ENCODE measurements at regions not wholly inside any gene's neighbourhood (a gene's known extent, or its start where the extent isn't known, plus 50 kb on each side); places are given as distances from the start of the nearest gene placed in this dataset.

DNA sequence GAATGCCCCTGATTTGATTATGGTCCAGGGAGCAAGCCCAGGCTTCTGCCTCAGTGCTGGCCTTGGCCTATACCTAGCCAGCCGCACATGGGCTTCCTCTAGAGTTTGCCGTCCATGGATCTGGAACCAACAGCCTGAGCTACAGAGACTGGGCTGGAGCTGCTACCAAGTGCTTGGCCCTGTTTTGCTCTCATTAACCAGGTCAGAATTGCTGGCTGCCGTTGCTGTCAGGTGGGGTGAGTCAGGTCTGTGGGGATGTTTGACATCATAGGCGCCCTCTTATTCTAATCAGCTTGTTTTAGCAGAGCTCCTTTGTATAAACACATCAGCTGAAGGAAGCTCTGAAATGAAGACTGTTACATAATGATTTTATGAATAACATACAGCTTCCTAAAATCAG lies 83.1 kb upstream of the PHACTR2 start:
- no peak for DNase-seq

DNA sequence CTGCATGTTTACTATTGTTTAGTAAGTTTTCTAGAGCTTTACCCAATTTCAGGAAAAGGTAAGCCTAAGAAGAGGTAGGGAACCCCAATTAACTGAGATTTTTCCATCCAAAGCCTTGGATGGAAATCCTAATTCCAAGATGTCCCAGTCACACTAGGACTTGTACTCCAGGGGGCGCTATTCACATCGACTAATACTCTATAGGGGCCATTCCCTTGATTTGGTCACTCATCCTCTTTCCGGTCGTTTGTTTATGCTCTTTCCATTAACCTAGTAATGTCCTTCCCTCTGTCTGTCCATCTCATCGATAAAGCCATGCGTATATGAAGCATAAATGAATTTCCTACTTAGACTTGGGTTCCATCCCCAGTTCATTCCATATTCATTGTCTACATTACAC lies 80.8 kb upstream of the FUCA2 start:
- DNase-seq: no peak

DNA sequence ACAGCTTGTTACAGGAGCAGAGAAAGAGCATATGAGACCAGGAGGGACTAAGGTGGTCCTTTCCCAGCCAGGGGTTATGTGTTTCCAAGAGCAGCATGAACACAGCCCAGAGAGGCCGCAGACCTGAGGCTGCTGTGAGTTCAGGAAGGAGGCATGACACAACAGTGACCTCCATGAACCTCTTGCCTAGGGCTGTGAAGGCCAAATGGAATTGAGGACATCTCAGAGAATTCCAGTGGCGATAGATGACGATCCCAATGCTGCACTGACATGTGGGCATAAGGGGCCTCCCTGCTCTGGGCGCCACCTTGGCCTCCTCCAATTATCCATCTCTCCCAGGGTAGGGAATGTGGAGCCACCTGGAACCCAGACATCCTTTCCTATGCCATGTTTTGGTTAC lies 79.9 kb upstream of the FUCA2 start:
- DNase-seq: no peak

DNA sequence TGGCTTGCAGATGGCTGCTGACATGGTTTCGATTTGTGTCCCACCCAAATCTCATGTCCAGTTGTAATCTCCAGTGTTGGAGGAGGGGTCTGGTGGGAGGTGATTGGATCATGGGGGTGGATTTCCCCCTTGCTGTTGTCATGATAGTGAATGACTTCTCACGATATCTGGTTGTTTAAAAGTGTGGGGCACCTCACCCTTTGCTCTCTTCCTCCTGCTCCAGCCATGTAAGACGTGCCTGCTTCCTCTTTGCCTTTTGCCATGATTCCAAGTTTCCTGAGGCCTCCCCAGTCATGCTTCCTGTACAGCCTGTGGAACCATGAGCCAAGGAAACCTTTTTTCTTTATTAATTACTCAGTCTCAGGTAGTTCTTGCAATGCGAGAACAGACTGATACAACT lies 77.6 kb upstream of the FUCA2 start:
- DNase-seq: no peak

DNA sequence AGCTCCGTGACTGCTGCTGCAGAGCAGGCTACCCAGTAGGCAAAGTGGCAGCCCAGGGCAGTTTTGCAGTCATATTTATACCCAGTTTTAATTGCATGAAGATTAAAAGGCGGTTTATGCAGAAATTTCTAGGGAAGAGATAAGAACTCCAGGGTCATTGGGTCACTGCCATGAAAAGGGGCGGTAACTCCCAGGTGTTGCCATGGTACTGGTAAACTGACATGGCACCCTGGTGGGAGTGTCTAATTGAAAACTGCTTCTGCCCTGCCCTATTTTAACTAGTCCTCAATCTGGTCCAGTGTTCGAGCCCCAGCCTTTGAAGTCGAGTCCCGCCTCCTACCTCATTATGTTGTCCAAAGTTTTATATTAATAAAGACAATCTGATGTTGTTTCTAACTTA lies 75.0 kb upstream of the FUCA2 start:
- no peak for DNase-seq

DNA sequence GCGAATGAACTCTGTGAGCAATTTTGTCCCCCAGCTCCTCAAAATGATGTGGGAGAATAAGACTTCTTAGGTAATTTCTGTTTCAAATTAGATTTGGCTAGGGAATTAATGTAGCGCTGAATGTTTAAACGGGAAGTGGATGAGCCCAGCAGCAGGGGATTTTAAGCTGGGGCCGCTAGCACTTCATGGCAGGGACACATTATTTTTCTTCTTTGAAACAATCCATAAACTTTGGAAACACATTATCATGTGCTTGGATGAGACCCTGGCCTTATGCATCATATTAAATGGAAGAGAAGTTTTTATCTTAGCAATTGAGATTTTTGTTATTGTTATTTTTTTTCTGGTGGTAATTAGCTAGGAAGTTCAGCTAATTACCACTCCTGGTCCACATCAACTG lies 74.2 kb upstream of the FUCA2 start:
- DNase-seq: no peak

DNA sequence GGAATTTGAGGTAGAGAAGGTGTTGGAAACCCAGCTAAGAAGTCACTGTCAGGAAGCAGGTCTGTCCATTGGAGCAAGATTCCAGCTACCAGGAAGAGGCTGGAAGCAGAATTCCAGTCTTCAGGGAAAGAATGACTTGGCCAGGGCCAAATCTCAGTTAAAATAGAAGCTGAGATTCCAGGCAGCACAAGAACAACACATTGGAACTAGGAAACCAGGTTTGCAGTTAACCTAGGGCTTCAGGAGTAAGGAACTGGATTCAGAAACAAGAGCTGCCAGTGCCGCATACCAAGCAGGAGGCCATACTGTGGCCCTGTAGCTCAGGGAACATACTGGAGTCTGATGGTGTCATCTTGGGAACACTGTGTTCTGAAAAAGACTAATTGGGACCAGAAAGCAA lies 73.7 kb upstream of the FUCA2 start:
- no peak for DNase-seq

DNA sequence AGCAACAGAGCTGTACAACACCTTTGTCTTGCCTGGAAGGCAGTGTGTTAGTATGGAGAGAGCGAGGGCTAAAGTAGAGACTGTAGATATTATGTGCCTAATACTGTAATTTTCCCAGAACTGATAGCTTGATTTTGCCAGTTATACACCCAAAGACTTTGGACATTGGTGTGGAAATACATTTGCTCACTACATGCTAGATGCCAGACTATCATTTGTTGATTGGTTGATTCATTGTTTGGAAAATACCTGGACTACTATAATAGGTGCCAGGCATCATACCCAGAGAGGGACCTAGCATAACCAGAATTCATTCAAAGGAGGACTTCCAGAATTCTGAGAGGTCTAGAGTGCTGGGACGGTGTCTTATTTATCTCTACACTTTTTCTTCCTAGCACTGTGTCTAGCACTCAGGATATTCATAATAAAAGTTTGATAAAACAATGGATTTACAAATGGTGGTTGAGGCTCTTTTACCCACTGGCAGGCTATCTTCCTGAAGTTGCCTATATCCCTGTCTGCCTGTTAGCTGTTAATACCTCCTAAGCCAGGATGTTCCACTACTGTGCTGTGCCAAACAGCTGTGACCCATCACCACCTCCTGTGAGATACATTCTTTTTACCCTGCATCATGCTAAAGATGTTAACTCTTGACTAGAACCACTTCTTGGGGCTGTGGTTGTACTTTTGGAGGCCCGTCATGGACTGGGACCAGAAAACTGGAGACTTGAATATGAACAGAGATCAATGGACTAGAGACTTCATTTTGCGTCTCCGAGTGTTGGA lies 72.2 kb upstream of the FUCA2 start:
- DNase-seq: no peak

DNA sequence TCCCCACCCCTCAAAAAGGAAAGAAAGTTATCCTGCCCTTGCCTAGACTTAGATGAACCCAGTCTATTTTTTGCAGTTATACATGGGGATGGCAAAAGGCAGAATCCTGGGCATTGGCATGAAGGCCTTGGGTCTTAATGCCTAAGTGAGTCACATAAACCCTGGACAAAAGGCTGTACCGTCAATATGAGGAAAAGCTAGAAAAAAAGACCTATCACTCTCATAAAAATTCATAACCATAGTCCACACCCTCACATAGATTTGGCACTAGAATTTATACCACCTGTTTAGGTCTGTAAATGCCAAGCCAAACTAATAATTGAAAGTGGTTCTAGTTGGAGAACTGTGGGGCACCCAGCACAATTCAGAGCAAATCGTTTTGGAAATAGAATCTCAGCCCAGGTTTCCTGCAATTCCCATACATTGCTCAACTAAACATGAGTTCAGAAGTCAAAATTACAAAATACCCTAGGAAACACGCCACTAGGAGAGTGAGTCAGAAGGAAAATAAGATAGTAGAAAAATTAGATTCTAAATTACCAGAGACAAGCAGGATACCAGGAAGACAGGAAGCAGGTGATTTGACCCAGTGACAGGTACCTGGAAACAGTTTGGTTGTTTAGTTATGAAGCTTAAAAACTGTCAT lies 70.4 kb upstream of the FUCA2 start:
- no peak for DNase-seq

DNA sequence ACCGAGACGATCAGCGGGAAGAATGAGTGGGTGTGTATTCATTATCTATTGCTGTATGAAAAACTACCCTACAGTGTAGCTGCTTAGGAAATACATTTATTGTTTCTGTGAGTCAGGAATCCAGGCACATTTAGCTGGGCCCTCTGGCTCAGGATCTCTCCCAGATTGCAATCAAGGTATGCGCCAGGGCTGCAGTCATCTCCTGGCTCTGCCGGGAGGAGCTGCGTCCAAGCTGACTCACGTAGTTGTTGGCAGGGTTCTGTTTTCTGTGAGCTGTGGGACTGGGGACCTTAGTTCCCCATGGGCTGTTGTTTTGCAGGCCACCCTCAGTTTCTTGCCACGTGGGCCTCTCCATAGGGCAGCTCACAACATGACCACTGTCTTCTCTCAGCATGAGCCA lies 68.2 kb upstream of the FUCA2 start:
- no peak for DNase-seq

DNA sequence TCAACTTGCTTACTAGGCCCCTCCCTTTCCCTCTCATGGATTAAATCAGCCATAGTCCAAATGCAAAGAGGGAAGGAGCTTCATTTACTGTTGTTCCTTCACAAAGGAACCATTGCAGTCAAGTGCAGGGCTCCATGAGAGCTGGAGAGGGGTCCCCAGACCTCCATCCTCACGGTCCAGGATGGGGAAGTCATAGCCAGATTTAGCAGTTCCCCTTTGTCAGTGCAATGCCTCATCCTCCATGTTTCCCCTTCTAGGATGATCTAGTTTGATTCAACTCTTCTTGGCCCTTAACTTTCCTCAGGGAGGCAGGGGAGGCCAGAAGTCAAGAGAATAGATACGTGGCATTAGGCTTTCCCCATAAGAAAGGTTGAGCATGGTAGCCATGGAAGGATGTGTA lies 66.5 kb upstream of the FUCA2 start:
- no peak for DNase-seq

DNA sequence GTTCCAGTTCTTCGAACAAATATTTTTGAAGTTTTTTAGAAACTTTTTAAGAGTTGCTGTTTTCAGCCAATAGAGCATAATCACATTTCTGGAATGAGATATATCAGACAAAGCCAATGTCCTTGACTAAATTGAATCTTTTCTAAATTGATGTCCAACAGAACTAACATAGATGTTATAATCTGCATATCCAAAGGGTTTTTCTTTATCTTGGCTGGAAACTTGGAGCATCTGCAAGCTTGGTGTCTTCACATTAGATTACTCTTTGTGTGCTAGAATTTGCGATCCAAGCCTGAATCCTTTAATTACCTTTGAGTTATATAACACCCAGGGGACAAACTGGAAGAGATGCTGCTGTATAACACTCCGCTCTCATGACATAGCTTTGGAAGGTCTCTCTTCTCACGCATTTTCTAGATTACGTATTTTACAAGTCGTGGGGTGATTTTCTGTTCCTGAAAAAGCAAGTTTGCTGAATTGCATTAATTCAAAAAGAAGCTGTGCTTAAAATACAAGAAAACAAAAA lies 64.4 kb upstream of the FUCA2 start:
- DNase-seq: no peak

DNA sequence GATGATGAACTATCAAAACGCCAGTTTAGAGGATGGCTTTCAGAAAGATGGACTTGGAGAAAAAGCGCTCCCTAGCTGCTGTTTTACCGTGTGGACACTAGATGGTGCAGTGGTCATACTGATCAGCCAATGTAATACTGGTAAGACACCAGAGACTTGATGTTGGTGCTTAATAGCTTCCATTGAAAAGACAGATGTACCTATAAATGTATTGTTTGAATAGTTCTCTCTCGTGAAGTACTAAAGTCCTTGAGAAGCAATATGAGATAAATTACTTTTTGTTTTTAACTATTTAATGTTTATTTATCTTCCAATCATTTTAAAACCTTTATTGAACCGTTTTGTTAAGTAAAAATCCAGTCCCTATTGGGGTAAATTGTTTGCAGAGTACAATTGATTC lies 63.9 kb upstream of the FUCA2 start:
- DNase-seq: peak in 1 of 2 experiments; percentile 34

DNA sequence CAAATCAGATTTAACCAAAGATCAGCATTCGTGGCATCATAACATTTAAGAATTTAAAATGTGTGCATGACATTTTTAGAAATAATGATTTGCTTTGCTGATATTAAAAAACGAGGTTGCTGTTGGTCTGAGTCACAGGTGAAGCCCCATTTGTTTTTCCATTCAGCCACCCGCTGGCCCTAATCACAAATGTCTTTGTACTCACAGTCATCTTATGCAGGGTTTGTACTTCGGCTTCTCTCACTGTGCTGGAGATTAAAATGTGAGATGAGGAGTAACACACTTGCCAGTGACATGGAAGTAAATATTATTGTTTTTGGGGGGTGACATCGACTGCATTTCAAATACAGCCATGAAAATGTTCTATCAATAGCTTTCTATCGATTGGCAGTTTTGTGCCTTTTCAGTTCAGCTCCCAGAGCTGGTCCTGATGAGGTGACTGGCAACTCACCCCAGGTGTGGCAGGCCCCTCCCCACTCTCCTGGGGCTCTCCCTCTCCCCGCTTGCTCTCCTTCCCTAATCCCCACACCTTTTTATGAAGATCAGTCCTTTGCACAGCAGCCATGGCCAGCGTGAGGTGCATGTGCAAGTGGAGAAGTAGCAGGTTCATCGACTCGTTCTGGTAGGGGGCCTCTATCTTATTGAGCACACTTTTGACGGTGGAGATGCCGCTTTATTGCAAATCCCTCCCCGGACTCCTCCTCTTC lies 58.8 kb upstream of the FUCA2 start:
- no peak for DNase-seq

DNA sequence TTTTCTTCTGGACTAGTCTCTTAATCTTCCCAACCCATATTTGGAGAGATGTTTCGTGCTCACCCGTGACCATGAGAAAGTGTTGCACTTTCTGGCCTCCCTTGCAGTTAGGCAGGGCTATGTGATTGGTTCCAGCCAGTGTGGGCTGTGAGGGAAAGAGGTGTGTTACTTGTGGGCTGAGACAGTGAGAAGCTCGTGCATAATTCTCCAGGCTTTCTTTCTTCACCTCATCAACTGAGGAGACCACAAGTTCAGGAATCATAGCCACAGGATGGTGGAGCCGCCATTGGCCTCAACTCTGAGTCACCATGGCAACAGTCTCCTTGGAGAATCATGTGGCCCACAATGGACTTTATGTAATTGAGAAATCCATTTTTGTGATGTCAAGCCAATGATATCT lies 57.5 kb upstream of the FUCA2 start:
- DNase-seq: no peak

DNA sequence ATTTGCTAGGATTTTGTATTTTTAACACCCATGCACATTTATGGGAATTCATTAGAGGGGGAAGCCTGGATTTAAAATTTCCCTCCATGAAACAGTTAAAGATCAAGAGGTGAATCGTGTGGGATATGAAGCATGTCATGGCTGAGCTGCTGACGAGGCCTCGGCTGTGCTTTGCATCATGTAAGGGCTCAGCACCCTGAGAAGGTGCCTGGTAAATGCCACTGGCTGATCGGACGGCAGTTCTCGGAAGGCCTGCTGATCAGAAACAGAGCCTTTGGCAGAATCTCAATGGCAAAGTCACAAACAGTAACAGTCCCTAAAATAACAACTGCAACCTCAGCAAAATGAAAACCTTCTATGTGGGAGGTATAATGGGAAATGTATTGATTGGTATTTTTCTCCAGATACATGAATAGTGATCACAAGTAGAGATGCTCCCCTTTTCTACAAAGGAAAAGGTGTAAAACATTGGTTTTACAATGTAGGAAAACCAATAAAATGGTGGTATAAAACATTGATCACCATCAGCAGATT lies 53.0 kb upstream of the FUCA2 start:
- no peak for DNase-seq

DNA sequence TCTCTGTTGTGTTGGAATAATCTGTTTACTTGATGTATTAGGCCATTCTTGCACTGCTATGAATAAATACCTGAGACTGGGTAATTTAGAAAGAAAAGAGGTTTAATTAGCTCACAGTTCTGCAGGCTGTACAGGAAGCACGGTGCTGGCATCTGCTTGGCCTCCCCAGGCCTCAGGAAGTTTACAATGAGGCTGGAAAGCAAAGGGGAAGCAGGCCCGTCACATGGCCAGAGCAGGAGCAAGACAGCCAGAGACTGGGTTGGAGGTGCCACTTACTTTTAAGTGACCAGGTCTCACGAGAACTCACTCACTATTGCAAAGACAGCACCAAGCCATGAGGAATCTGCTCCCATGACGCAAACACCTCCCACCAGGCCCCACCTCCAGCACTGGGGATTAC lies 50.6 kb upstream of the FUCA2 start:
- no peak for DNase-seq
